ENCODE measurements at regions not wholly inside any gene's neighbourhood (a gene's known extent, or its start where the extent isn't known, plus 50 kb on each side); places are given as distances from the start of the nearest gene placed in this dataset.

DNA sequence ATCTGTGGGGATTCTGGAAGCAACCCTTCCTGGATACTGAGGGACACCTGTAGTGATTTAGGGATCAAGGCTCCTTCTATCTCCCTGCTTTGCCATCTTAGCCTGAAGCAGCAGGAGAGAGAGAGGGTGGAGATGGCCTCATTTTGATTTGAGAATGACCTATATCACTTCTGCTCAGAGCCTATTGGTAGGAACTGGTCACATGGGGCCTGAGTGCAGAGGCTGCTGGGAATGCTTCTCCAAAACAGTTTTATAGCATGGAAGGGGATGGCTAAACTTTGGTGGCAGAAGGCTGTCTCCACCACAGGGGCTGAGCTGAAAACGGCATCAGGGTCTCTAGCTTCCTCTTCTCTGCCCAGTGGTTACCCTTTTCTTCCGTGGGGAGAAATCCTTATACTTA lies 105.8 kb downstream of the TBX19 start:
- no peak for TF ChIP-seq EGR1 (IDR thresholded peaks at IDR 0.05)
- TF ChIP-seq, protein P1, sequence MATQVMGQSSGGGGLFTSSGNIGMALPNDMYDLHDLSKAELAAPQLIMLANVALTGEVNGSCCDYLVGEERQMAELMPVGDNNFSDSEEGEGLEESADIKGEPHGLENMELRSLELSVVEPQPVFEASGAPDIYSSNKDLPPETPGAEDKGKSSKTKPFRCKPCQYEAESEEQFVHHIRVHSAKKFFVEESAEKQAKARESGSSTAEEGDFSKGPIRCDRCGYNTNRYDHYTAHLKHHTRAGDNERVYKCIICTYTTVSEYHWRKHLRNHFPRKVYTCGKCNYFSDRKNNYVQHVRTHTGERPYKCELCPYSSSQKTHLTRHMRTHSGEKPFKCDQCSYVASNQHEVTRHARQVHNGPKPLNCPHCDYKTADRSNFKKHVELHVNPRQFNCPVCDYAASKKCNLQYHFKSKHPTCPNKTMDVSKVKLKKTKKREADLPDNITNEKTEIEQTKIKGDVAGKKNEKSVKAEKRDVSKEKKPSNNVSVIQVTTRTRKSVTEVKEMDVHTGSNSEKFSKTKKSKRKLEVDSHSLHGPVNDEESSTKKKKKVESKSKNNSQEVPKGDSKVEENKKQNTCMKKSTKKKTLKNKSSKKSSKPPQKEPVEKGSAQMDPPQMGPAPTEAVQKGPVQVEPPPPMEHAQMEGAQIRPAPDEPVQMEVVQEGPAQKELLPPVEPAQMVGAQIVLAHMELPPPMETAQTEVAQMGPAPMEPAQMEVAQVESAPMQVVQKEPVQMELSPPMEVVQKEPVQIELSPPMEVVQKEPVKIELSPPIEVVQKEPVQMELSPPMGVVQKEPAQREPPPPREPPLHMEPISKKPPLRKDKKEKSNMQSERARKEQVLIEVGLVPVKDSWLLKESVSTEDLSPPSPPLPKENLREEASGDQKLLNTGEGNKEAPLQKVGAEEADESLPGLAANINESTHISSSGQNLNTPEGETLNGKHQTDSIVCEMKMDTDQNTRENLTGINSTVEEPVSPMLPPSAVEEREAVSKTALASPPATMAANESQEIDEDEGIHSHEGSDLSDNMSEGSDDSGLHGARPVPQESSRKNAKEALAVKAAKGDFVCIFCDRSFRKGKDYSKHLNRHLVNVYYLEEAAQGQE (IDR thresholded peaks at IDR 0.05; ENCODE audit: low read depth), result no peak
- no peak for TF ChIP-seq TCF12 (IDR thresholded peaks at IDR 0.05; ENCODE audit: low read depth)
- TF ChIP-seq RAD21 (IDR thresholded peaks at IDR 0.05; ENCODE audit: low read depth), result no peak
- no peak for TF ChIP-seq CEBPB (IDR thresholded peaks at IDR 0.05)
- no peak for TF ChIP-seq EP300 (IDR thresholded peaks at IDR 0.05; ENCODE audit: borderline replicate concordance)
- TF ChIP-seq, protein P2, sequence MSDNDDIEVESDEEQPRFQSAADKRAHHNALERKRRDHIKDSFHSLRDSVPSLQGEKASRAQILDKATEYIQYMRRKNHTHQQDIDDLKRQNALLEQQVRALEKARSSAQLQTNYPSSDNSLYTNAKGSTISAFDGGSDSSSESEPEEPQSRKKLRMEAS (IDR thresholded peaks at IDR 0.05), result no peak
- TF ChIP-seq CREB1 (IDR thresholded peaks at IDR 0.05; ENCODE audit: low read depth), result no peak
- TF ChIP-seq, protein P3, sequence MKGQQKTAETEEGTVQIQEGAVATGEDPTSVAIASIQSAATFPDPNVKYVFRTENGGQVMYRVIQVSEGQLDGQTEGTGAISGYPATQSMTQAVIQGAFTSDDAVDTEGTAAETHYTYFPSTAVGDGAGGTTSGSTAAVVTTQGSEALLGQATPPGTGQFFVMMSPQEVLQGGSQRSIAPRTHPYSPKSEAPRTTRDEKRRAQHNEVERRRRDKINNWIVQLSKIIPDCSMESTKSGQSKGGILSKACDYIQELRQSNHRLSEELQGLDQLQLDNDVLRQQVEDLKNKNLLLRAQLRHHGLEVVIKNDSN (IDR thresholded peaks at IDR 0.05), result peak; percentile 79
- no peak for TF ChIP-seq NFIC (IDR thresholded peaks at IDR 0.05)
- no peak for TF ChIP-seq YY1 (IDR thresholded peaks at IDR 0.05; ENCODE audit: low read depth)
- TF ChIP-seq TAF1 (IDR thresholded peaks at IDR 0.05; ENCODE audit: low read depth), result no peak
- TF ChIP-seq FOXM1 (IDR thresholded peaks at IDR 0.05; ENCODE audit: borderline replicate concordance, low read depth), result no peak
